Astrocyte (in vitro differentiated cells and primary cell): ENCODE measurements at regions not wholly inside any gene's neighbourhood (a gene's known extent, or its start where the extent isn't known, plus 50 kb on each side); places are given as distances from the start of the nearest gene placed in this dataset.

Experiments
- DNase-seq: peaks from one replicate; pipeline ENCODE4 v3.0.0-alpha.2; 2010; ENCODE audit warnings: low read depth
- FAIRE-seq: peaks from 2 replicates; lab custom pipeline; 2011; peaks lifted over from hg19 to GRCh38; lab: Jason Lieb, UNC
- H2AFZ ChIP-seq: 2 replicates; pipeline ENCODE4 v1.6.0; 2012; ENCODE audit warnings: low read depth, low read length, inconsistent platforms
- H3K27ac ChIP-seq: 2 replicates; pipeline ENCODE4 v1.5.1; 2011; ENCODE audit warnings: low read depth, low read length, inconsistent platforms
- H3K27me3 ChIP-seq: 2 replicates; pipeline ENCODE4 v1.6.0; 2011; ENCODE audit warnings: low read length, inconsistent platforms; ENCODE audit not compliant: insufficient read depth
- H3K36me3 ChIP-seq: 2 replicates; pipeline ENCODE4 v1.5.1; 2011; ENCODE audit warnings: low read length, inconsistent platforms; ENCODE audit not compliant: insufficient read depth
- H3K4me1 ChIP-seq: 2 replicates; pipeline ENCODE4 v1.5.1; 2011; ENCODE audit warnings: low read length, inconsistent platforms; ENCODE audit not compliant: insufficient read depth
- H3K4me2 ChIP-seq: 2 replicates; pipeline ENCODE4 v1.6.0; 2012; ENCODE audit warnings: low read length, inconsistent platforms
- H3K4me3 ChIP-seq: 2 replicates; pipeline ENCODE4 v1.5.1; 2011; ENCODE audit warnings: low read depth, mild to moderate bottlenecking, low read length, inconsistent platforms; ENCODE audit not compliant: insufficient read depth
- H3K79me2 ChIP-seq: 2 replicates; pipeline ENCODE4 v1.6.0; 2012; ENCODE audit warnings: mild to moderate bottlenecking, low read length, inconsistent platforms; ENCODE audit not compliant: insufficient read depth
- H3K9ac ChIP-seq: 2 replicates; pipeline ENCODE4 v1.6.0; 2012; ENCODE audit warnings: mild to moderate bottlenecking, low read length, inconsistent platforms
- H3K9me3 ChIP-seq: 2 replicates; pipeline ENCODE4 v1.5.1; 2012; ENCODE audit warnings: low read depth, mild to moderate bottlenecking, low read length, inconsistent platforms; ENCODE audit not compliant: insufficient read depth
- H4K20me1 ChIP-seq: 2 replicates; pipeline ENCODE4 v1.6.0; 2012; ENCODE audit warnings: low read length, inconsistent platforms; ENCODE audit not compliant: insufficient read depth
- H3K27ac Mint-ChIP-seq: one replicate; pipeline ENCODE4 v1.8.0; 2021; ENCODE audit warnings: mild to moderate bottlenecking, mixed read lengths; ENCODE audit not compliant: unreplicated experiment
- H3K27me3 Mint-ChIP-seq: one replicate; pipeline ENCODE4 v1.8.0; 2021; ENCODE audit warnings: low read depth, mixed read lengths; ENCODE audit not compliant: unreplicated experiment
- H3K36me3 Mint-ChIP-seq: one replicate; pipeline ENCODE4 v1.8.0; 2021; ENCODE audit warnings: low read depth, mixed read lengths; ENCODE audit not compliant: unreplicated experiment
- H3K4me1 Mint-ChIP-seq: one replicate; pipeline ENCODE4 v1.8.0; 2021; ENCODE audit warnings: low read depth, mixed read lengths; ENCODE audit not compliant: unreplicated experiment
- H3K4me3 Mint-ChIP-seq: one replicate; pipeline ENCODE4 v1.8.0; 2021; ENCODE audit warnings: mild to moderate bottlenecking, moderate library complexity, mixed read lengths; ENCODE audit not compliant: unreplicated experiment
- H3K9me3 Mint-ChIP-seq: one replicate; pipeline ENCODE4 v1.8.0; 2021; ENCODE audit warnings: mild to moderate bottlenecking, mixed read lengths; ENCODE audit not compliant: unreplicated experiment
- EZH2 ChIP-seq: IDR thresholded peaks from 2 replicates; pipeline ENCODE4 v1.6.1; 2012; ENCODE audit warnings: mild to moderate bottlenecking, low read length, inconsistent platforms; ENCODE audit not compliant: insufficient read depth
- TF ChIP-seq, protein P1 (sequence below): IDR thresholded peaks from 2 replicates; pipeline ENCODE4 v1.5.1; 2011; ENCODE audit warnings: low read depth, mild to moderate bottlenecking, inconsistent platforms, low read length, moderate library complexity; ENCODE audit not compliant: insufficient read depth

DNA sequence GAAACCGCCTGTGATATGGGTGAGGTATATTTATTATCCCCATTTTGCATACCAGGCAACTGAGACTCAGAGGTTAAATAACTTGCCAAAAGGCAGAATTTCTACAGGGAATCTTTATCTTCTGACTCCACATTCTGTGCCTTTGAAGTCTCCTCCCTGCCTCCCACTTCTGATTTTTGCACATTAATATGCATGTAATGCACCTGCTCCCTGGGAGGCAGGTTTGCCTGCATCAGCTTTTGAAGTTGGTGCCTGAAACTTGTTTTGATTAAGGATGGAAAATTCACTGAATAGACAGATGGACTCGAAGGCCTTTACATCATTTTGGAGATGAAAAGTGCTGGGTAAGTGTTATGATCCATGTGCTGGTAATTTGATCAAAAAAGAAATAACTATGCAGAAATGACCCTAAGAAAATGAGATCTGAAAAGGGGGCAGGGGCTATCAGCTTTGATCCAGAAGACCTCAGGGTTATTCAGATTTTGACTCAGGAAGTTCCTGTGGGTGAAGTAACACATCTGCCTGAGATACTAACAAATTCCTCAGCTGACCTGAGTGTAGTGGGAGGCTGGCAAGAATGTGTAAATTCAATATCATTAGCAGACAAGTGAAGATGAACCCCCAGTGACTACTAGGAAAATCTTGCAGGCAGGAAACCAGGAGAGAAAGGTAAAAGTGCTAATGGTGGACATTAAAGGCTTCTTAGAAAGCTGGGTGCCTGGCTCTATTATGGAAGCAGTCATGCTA lies 167.5 kb upstream of the BOD1L1 start:
- Mint-ChIP-seq H3K9me3 (peaks cover 14% of the 10 kb centered on the region), H3K36me3 (no peaks in the 10 kb centered on the region)

DNA sequence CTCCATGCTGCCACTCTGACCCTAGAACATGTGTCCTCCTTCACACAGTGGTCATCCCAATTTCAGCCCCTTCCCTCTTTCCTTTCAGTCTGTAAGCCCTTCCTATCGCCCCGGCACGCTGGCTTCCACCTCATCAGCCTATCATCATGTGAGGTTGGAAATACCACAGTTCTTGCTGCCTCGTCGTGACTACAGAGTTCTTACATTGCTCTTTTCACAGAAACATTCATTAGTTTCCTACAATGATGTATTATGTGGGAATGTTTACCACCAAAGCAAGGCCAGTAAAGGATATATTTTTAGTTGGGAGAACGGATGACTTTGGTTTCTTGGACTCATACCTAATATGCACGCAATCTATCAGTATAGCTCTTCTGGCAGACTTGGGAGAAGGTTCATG lies 169.5 kb upstream of the BOD1L1 start:
- H3K27me3 Mint-ChIP-seq, result peaks cover 2% of the 10 kb centered on the region
- no peak overlapping the region for H3K4me3 ChIP-seq
- no peak overlapping the region for H3K27ac ChIP-seq
- no peaks in the 10 kb centered on the region for H3K36me3 ChIP-seq
- no peaks in the 10 kb centered on the region for H3K79me2 ChIP-seq
- H3K4me1 ChIP-seq, result no peaks in the 10 kb centered on the region
- H3K4me2 ChIP-seq, result no peak overlapping the region
- no peak for DNase-seq
- no peak overlapping the region for H3K27ac Mint-ChIP-seq
- no peaks in the 10 kb centered on the region for H3K27me3 ChIP-seq
- H3K9me3 ChIP-seq, result no peaks in the 10 kb centered on the region
- H3K9me3 Mint-ChIP-seq, result peaks cover 14% of the 10 kb centered on the region
- H3K9ac ChIP-seq, result no peak overlapping the region
- no peaks in the 10 kb centered on the region for H3K36me3 Mint-ChIP-seq
- H4K20me1 ChIP-seq, result no peaks in the 10 kb centered on the region
- FAIRE-seq, result no peak
- TF ChIP-seq EZH2, result no peak
- TF ChIP-seq, protein P1, sequence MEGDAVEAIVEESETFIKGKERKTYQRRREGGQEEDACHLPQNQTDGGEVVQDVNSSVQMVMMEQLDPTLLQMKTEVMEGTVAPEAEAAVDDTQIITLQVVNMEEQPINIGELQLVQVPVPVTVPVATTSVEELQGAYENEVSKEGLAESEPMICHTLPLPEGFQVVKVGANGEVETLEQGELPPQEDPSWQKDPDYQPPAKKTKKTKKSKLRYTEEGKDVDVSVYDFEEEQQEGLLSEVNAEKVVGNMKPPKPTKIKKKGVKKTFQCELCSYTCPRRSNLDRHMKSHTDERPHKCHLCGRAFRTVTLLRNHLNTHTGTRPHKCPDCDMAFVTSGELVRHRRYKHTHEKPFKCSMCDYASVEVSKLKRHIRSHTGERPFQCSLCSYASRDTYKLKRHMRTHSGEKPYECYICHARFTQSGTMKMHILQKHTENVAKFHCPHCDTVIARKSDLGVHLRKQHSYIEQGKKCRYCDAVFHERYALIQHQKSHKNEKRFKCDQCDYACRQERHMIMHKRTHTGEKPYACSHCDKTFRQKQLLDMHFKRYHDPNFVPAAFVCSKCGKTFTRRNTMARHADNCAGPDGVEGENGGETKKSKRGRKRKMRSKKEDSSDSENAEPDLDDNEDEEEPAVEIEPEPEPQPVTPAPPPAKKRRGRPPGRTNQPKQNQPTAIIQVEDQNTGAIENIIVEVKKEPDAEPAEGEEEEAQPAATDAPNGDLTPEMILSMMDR, result no peak
- no peak overlapping the region for H2AFZ ChIP-seq
- peaks cover 7% of the 10 kb centered on the region for H3K4me1 Mint-ChIP-seq
- H3K4me3 Mint-ChIP-seq, result no peak overlapping the region

More for the DNA sequence above, 167.5 kb upstream of the BOD1L1 start:
- Mint-ChIP-seq H3K27me3 (peaks cover 2% of the 10 kb centered on the region), H3K4me3 (no peak overlapping the region), H3K27ac (no peak overlapping the region), H3K4me1 (peaks cover 7% of the 10 kb centered on the region)
- DNase-seq (no peak), FAIRE-seq (no peak)
- H3K27ac ChIP-seq, result no peak overlapping the region
- H3K27me3 ChIP-seq, result no peaks in the 10 kb centered on the region
- no peak overlapping the region for H3K4me3 ChIP-seq
- no peak overlapping the region for H3K9ac ChIP-seq
- H3K36me3 ChIP-seq, result no peaks in the 10 kb centered on the region
- no peaks in the 10 kb centered on the region for H3K9me3 ChIP-seq
- no peak for TF ChIP-seq EZH2
- TF ChIP-seq, protein P1, result no peak
- no peak overlapping the region for H3K4me2 ChIP-seq
- H4K20me1 ChIP-seq, result no peaks in the 10 kb centered on the region
- H3K79me2 ChIP-seq, result no peaks in the 10 kb centered on the region
- no peak overlapping the region for H2AFZ ChIP-seq
- no peaks in the 10 kb centered on the region for H3K4me1 ChIP-seq

GRCh38 chr4:13815231-13815630 lies 187.7 kb upstream of the BOD1L1 start:
- Histone ChIP-seq H2AFZ (no peak overlapping the region), H3K79me2 (no peaks in the 10 kb centered on the region), H3K4me1 (no peaks in the 10 kb centered on the region), H3K4me3 (no peak overlapping the region), H3K27ac (no peak overlapping the region), H3K9me3 (no peaks in the 10 kb centered on the region), H3K4me2 (no peak overlapping the region), H3K36me3 (no peaks in the 10 kb centered on the region), H3K27me3 (no peaks in the 10 kb centered on the region), H4K20me1 (no peaks in the 10 kb centered on the region), H3K9ac (no peak overlapping the region)
- Mint-ChIP-seq H3K36me3 (no peaks in the 10 kb centered on the region), H3K4me1 (no peaks in the 10 kb centered on the region), H3K27ac (no peak overlapping the region), H3K27me3 (no peaks in the 10 kb centered on the region), H3K9me3 (no peaks in the 10 kb centered on the region), H3K4me3 (no peak overlapping the region)
- DNase-seq (no peak), FAIRE-seq (no peak)
- TF ChIP-seq, protein P1, result no peak
- no peak for TF ChIP-seq EZH2
